Right atrium auricular region (tissue), 2 donors: ENCODE measurements at regions not wholly inside any gene's neighbourhood (a gene's known extent, or its start where the extent isn't known, plus 50 kb on each side); places are given as distances from the start of the nearest gene placed in this dataset.
A peak's percentile ranks its signal among the peaks of the same experiment; 100 is the strongest.

Experiments
- DNase-seq: peaks from one replicate; pipeline ENCODE4 v3.0.0-alpha.2; 2019; ENCODE audit warnings: low spot score
- H3K27ac ChIP-seq, 2 donors: fragments of 200-600 bp; sonication (generic); 1 replicate in 1 of 2; 2 replicates in 1 of 2; pipeline ENCODE4 v1.5.1; 2016 to 2019
- H3K27me3 ChIP-seq, 2 donors: fragments of 200-600 bp; sonication (generic); one replicate each; pipeline versions ENCODE4 v1.5.1 to v1.6.0; 2017 to 2019
- H3K36me3 ChIP-seq: fragments of 200-600 bp; sonication (generic); one replicate; pipeline ENCODE4 v1.5.1; 2016
- H3K4me1 ChIP-seq, 2 donors: fragments of 200-600 bp; sonication (generic); one replicate each; pipeline versions ENCODE4 v1.5.1 to v1.6.0; 2017 to 2019
- H3K4me3 ChIP-seq, 2 donors: fragments of 200-600 bp; sonication (generic); 1 replicate in 1 of 2; 2 replicates in 1 of 2; pipeline ENCODE4 v1.5.1; 2017 to 2019; ENCODE audit warnings: mild to moderate bottlenecking in 1 of 2, moderate library complexity in 1 of 2
- H3K9me3 ChIP-seq, 2 donors: fragments of 200-600 bp; sonication (generic); one replicate each; pipeline ENCODE4 v1.5.1; 2019
- TF ChIP-seq, protein P1 (sequence below), 2 donors: fragments of 200-600 bp; sonication (generic); IDR thresholded peaks; one replicate each; pipeline ENCODE4 v1.5.1; 2019; ENCODE audit warnings: antibody characterized with exemption in 2 of 2

DNA sequence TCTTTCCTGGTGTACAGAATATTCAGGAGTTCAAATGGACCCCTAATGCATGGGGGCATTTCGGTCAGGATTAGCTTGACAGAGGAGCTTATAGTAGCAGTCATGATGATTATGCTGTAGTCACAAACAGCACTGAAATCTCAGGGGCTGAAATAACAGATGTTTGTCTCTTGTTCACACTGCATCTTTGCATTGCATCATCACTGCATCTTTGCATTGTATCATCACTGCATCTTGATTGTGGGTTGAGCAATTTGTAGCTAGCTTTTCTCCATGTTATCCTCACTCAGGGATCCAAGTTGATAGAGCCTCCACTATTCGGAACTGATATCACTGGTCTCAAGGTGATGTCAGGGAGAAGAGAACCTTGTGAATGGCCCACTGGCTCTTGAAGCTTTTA lies 160.9 kb downstream of the GATB start:
- Histone ChIP-seq H3K27ac (no peak overlapping the region), H3K4me3 (no peak overlapping the region), H3K9me3 (no peaks in the 10 kb centered on the region), H3K27me3 (no peaks in the 10 kb centered on the region), H3K36me3 (no peaks in the 10 kb centered on the region), H3K4me1 (no peaks in the 10 kb centered on the region)
- DNase-seq, result no peak
- TF ChIP-seq, protein P1, sequence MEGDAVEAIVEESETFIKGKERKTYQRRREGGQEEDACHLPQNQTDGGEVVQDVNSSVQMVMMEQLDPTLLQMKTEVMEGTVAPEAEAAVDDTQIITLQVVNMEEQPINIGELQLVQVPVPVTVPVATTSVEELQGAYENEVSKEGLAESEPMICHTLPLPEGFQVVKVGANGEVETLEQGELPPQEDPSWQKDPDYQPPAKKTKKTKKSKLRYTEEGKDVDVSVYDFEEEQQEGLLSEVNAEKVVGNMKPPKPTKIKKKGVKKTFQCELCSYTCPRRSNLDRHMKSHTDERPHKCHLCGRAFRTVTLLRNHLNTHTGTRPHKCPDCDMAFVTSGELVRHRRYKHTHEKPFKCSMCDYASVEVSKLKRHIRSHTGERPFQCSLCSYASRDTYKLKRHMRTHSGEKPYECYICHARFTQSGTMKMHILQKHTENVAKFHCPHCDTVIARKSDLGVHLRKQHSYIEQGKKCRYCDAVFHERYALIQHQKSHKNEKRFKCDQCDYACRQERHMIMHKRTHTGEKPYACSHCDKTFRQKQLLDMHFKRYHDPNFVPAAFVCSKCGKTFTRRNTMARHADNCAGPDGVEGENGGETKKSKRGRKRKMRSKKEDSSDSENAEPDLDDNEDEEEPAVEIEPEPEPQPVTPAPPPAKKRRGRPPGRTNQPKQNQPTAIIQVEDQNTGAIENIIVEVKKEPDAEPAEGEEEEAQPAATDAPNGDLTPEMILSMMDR (IDR thresholded peaks at IDR 0.05), result no peak

DNA sequence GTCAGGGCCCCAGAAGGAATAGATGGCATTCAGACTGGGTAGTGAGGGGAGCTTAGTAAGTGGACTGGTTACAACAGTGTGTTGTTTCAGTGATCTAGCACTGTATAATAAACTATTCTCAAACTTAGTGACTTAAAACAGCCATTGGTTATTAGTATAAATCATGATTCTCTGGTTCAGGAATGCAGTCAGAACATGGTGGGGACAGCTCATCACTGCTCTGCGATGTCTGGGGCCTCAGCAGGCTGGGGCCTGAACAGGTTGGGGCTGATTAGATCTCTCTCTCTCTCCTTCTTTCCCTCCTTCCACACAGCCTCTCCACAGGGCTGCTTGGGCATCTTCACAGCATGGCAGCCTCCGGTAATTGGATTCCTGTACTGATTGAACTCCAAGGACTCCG lies 160.4 kb downstream of the GATB start:
- Histone ChIP-seq H3K4me1 (no peaks in the 10 kb centered on the region), H3K27ac (no peak overlapping the region), H3K36me3 (no peaks in the 10 kb centered on the region), H3K4me3 (no peak overlapping the region), H3K27me3 (no peaks in the 10 kb centered on the region), H3K9me3 (no peaks in the 10 kb centered on the region)
- TF ChIP-seq, protein P1 (IDR thresholded peaks at IDR 0.05), result no peak
- no peak for DNase-seq

DNA sequence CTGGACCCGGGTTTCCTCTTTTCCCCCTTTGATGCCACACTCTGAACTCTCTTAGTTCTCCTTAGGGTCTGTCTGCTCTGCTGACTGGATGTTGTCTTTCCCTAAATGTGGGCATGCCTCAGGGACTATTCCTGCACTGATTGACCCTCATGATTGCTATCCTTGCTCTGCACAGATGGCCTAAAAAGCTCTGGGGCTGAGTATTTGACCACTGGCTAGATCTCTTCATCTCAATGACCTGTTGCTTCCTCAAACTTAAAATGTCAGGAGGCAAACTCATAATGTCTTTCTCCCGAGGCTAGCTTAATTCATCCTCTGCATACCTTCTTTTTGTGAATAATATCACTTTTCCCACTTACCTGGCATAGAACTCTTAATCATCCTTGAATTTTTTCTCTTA lies 157.4 kb downstream of the GATB start:
- H3K27ac ChIP-seq, result no peak overlapping the region
- TF ChIP-seq, protein P1 (IDR thresholded peaks at IDR 0.05), result no peak

DNA sequence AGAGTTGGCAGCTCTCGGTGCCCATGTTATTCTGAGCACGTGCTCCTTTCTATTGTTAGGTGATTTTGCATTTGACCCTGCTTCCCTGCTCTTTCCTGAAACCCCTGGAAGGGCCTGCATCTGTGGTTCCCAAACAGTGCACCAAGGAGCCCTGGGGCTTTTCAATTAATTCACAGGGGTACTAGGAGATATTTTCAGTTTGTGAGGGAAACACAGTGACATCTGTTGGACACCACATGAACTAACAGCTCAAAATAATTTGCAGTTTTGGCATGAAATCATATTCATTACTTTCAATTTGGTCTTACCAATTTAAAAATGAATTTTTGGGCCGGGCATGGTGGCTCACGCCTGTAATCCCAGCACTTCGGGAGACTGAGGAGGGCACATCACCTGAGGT lies 156.6 kb downstream of the GATB start:
- H3K9me3 ChIP-seq, result no peaks in the 10 kb centered on the region
- H3K4me3 ChIP-seq, result no peak overlapping the region
- no peaks in the 10 kb centered on the region for H3K36me3 ChIP-seq
- no peak for DNase-seq
- TF ChIP-seq, protein P1 (IDR thresholded peaks at IDR 0.05), result peak in 1 of 2 donors; percentile 51
- H3K27me3 ChIP-seq, result no peaks in the 10 kb centered on the region
- H3K4me1 ChIP-seq, result peaks cover 0 to 6% of the 10 kb centered on the region in 2 donors
- H3K27ac ChIP-seq, result no peak overlapping the region

More for the DNA sequence above, 157.4 kb downstream of the GATB start:
- no peak overlapping the region for H3K4me3 ChIP-seq
- no peaks in the 10 kb centered on the region for H3K36me3 ChIP-seq
- H3K4me1 ChIP-seq, result peaks cover 0 to 6% of the 10 kb centered on the region in 2 donors
- no peaks in the 10 kb centered on the region for H3K9me3 ChIP-seq
- no peaks in the 10 kb centered on the region for H3K27me3 ChIP-seq
- no peak for DNase-seq

DNA sequence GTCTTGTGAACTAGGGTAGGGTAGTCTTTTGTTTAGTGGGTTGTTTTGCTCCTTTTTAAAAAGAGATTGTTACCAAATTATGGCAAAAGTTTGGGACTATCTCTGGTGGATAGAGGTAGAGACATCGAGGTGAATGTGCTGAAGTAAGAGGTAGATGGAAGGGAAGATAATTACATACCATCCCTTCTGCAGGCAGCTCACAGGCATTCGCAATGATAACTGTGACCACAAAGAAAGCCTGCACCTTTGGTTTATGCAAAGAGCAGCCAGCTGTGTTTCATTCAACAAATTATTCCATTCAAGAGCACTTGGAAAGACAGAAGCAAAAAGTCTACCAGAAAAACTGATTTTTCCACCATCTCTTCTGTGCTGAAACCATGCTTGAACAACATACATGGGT lies 155.6 kb downstream of the GATB start:
- Histone ChIP-seq H3K27me3 (no peaks in the 10 kb centered on the region), H3K36me3 (no peaks in the 10 kb centered on the region), H3K4me3 (no peak overlapping the region), H3K9me3 (no peaks in the 10 kb centered on the region), H3K27ac (no peak overlapping the region), H3K4me1 (peaks cover 0 to 6% of the 10 kb centered on the region in 2 donors)
- TF ChIP-seq, protein P1 (IDR thresholded peaks at IDR 0.05), result no peak
- no peak for DNase-seq

DNA sequence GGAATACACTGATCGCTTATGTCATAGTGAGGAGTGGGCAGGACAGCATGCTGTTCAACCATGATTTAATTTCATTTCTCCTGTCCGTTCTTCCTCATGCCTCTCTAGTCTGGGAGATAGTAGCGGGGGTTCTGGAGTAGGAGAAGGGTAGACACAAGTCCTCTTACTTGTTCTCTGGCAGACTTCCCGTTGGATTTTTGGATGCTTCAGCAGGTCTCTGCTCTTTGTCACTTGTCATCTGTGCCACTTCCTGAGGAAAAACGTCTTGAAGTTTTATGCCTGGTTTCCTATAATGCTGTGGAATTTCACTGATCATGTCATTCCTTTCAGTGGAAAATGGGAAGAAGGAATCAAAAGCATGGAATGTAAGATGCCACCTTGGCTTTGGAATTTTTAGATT lies 154.7 kb downstream of the GATB start:
- no peak overlapping the region for H3K27ac ChIP-seq
- DNase-seq, result no peak

More for the DNA sequence above, 154.7 kb downstream of the GATB start:
- Histone ChIP-seq H3K36me3 (no peaks in the 10 kb centered on the region), H3K4me1 (peaks cover 0 to 6% of the 10 kb centered on the region in 2 donors), H3K4me3 (no peak overlapping the region), H3K27me3 (no peaks in the 10 kb centered on the region), H3K9me3 (no peaks in the 10 kb centered on the region)
- TF ChIP-seq, protein P1 (IDR thresholded peaks at IDR 0.05), result no peak
